GM12892 (cell line): ENCODE measurements at regions not wholly inside any gene's neighbourhood (a gene's known extent, or its start where the extent isn't known, plus 50 kb on each side); places are given as distances from the start of the nearest gene placed in this dataset.
"Not testable (repeated sequence)": the region's sequence is repeated elsewhere in the genome, so short reads cannot be mapped to it uniquely, and the experiment has no call there.

ENCODE experiments used
- POLR2A ChIP-seq: IDR thresholded peaks from 2 replicates; pipeline ENCODE4 v1.6.1; 2011; ENCODE audit warnings: low read depth, low read length, control low read depth
- POLR2AphosphoS5 ChIP-seq: IDR thresholded peaks from 2 replicates; pipeline ENCODE4 v1.6.1; 2011; ENCODE audit warnings: low read depth, low read length, control low read depth

DNA sequence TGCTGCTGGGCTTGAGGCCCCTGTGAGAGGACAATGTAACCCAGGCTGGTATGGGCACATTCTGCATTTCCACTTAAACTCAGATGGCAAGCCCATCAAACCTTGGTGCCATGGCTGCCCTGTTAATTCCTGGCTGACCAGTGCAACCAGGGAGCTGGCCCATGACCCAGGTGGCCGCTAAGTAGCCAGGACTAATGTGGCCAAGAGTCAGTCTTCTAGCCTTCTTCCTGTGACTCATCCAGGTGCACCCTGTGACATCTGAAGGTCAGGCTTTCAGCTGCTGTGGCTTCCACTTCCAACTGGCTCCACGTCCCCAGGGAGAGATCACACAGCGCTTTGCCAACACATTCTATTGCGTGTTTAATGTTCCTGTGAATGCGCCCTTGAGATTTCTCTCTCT lies 50.5 kb upstream of the ROPN1B start:
- TF ChIP-seq POLR2AphosphoS5, POLR2A: not testable (repeated sequence)
